ENCODE measurements at regions not wholly inside any gene's neighbourhood (a gene's known extent, or its start where the extent isn't known, plus 50 kb on each side); places are given as distances from the start of the nearest gene placed in this dataset.

GRCh38 chr3:194890091-194890490 is 204.4 kb downstream of the FAM43A start:
- no peak for TF ChIP-seq NR2F1 (CRISPR knock-in tag; IDR thresholded peaks at IDR 0.05)
- ChIA-PET CTCF (ENCODE audit: low intra/inter-chr PET ratio, low total read pairs) (no interaction called here), POLR2A (no interaction called here)
- H3K4me1 ChIP-seq (ENCODE audit: insufficient read depth, low read length): no peaks in the 10 kb centered on the region
- H4K20me1 ChIP-seq (ENCODE audit: insufficient read depth, low read length): no peaks in the 10 kb centered on the region
- H3K79me2 ChIP-seq (ENCODE audit: insufficient read depth, low read length): no peaks in the 10 kb centered on the region
- no peak overlapping the region for H2AFZ ChIP-seq (ENCODE audit: low read length)
- intact Hi-C loops (cut with micrococcal nuclease; ENCODE audit: unreplicated experiment): no loop called here
- no TSS peak for BruUV-seq (replicated peaks)
- FAIRE-seq: no peak
- no peak overlapping the region for H3K4me2 ChIP-seq (ENCODE audit: low read depth, low read length)
- no peaks in the 10 kb centered on the region for H3K9me3 ChIP-seq (ENCODE audit: low read length)
- H3K36me3 ChIP-seq (replicated peaks in 1 of 2; ENCODE audit: control insufficient read depth in 1 of 2, insufficient read depth in 2 of 2, low read length in 2 of 2): no peaks in the 10 kb centered on the region
- in situ Hi-C loops (cut with HindIII; ENCODE audit: extremely low pct_ligation_motif_present, low pct_unique_long_range_greater_than_20kb): no loop called here
- no peak overlapping the region for H3K9ac ChIP-seq (ENCODE audit: insufficient read depth, low read depth, low read length)
- no peak for ATAC-seq
- no peak for DNase-seq (ENCODE audit: low spot score)
- H3K4me3 ChIP-seq (replicated peaks in 1 of 3; ENCODE audit: insufficient read depth in 1 of 3, low read depth in 2 of 3, low read length in 3 of 3): no peak overlapping the region
- no peaks in the 10 kb centered on the region for H3K27me3 ChIP-seq (ENCODE audit: control insufficient read depth in 1 of 2, insufficient read depth in 2 of 2, low read length in 2 of 2)
- WGBS (ENCODE audit: low lambda C conversion rate): 14% methylated on average over 7 of the region's 7 CpGs
- H3K27ac ChIP-seq (ENCODE audit: extremely low read length, insufficient read depth, low read length): no peak overlapping the region

DNA sequence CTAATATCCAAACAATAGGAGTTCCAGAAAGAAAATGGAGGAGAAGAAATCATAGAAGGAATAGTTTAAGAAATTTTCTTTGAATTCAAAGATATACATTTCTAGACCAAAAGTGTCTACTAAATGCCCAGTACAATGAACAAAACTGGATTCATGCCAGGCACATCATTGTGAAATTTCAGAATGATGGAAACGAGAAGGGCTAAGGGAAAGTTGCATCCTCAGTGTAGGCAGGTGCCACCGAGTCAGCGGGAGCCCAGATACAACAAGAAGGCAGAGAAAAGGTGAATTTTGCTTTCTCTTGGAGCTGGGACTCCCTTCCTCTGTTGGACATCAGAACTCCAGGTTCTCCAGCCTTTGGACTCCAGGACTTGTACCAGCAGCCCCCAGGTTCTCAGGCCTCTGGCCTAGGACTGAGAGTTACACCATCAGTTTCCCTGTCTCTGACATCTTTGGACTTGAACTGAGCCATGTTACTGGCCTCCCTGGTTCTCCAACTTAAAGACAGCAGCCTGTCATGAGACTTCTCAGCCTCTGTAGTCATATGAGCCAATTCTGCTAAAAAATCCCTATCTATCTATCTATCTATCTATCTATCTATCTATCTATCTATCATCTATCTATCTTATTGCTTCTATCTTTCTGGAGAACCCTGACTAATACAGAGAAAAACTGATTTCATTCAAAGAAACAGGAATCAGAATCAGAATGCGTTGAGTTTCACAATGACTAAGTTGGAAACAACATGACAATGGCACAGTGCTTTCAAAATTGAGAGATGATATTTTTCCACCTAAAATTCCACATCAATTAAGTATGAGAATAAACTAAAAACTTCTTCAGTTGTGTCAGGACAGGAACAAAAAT is 207.7 kb downstream of the FAM43A start:
- Histone ChIP-seq H3K4me3 (replicated peaks in 1 of 3; ENCODE audit: insufficient read depth in 1 of 3, low read depth in 2 of 3, low read length in 3 of 3) (no peak overlapping the region), H3K4me1 (ENCODE audit: insufficient read depth, low read length) (no peaks in the 10 kb centered on the region), H3K36me3 (replicated peaks in 1 of 2; ENCODE audit: control insufficient read depth in 1 of 2, insufficient read depth in 2 of 2, low read length in 2 of 2) (no peaks in the 10 kb centered on the region), H2AFZ (ENCODE audit: low read length) (no peak overlapping the region), H3K27me3 (ENCODE audit: control insufficient read depth in 1 of 2, insufficient read depth in 2 of 2, low read length in 2 of 2) (no peaks in the 10 kb centered on the region), H3K9ac (ENCODE audit: insufficient read depth, low read depth, low read length) (no peak overlapping the region), H3K79me2 (ENCODE audit: insufficient read depth, low read length) (no peaks in the 10 kb centered on the region), H3K4me2 (ENCODE audit: low read depth, low read length) (no peak overlapping the region), H4K20me1 (ENCODE audit: insufficient read depth, low read length) (no peaks in the 10 kb centered on the region), H3K27ac (ENCODE audit: extremely low read length, insufficient read depth, low read length) (no peak overlapping the region), H3K9me3 (ENCODE audit: low read length) (no peaks in the 10 kb centered on the region)
- 36% methylated on average over 4 of the region's 4 CpGs for WGBS (ENCODE audit: low lambda C conversion rate)
- ATAC-seq (no peak), FAIRE-seq (no peak), DNase-seq (ENCODE audit: low spot score) (no peak)
- in situ Hi-C loops (cut with HindIII; ENCODE audit: extremely low pct_ligation_motif_present, low pct_unique_long_range_greater_than_20kb) (no loop called here), intact Hi-C loops (cut with micrococcal nuclease; ENCODE audit: unreplicated experiment) (no loop called here)
- ChIA-PET POLR2A (no interaction called here), CTCF (ENCODE audit: low intra/inter-chr PET ratio, low total read pairs) (no interaction called here)
- no TSS peak for BruUV-seq (replicated peaks)
- no peak for TF ChIP-seq SCMH1 (CRISPR knock-in tag; IDR thresholded peaks at IDR 0.05; ENCODE audit: borderline replicate concordance)
- no peak for TF ChIP-seq ZNF224 (CRISPR knock-in tag; IDR thresholded peaks at IDR 0.05)
- TF ChIP-seq ZBTB20 (CRISPR knock-in tag; IDR thresholded peaks at IDR 0.05; ENCODE audit: borderline replicate concordance, low read depth): no peak
- TF ChIP-seq CSRNP2 (CRISPR knock-in tag; conservative IDR thresholded peaks at IDR 0.05; ENCODE audit: low read depth): no peak
- no peak for TF ChIP-seq KDM2A (CRISPR knock-in tag; IDR thresholded peaks at IDR 0.05; ENCODE audit: borderline replicate concordance, low read depth)
- TF ChIP-seq ZNF317 (CRISPR knock-in tag; IDR thresholded peaks at IDR 0.05): no peak
- TF ChIP-seq ZNF777 (CRISPR knock-in tag; IDR thresholded peaks at IDR 0.05): no peak
- no peak for TF ChIP-seq ZFX (CRISPR knock-in tag; IDR thresholded peaks at IDR 0.05; ENCODE audit: low read depth)
- TF ChIP-seq NFE2 (CRISPR knock-in tag; IDR thresholded peaks at IDR 0.05): no peak
- TF ChIP-seq KDM4B (CRISPR knock-in tag; IDR thresholded peaks at IDR 0.05): no peak
